C4-2B (cell line): ENCODE measurements at regions not wholly inside any gene's neighbourhood (a gene's known extent, or its start where the extent isn't known, plus 50 kb on each side); places are given as distances from the start of the nearest gene placed in this dataset.

Source experiments
- CTCF ChIP-seq: fragments of 450-650 bp; conservative IDR thresholded peaks from 2 replicates; pipeline ENCODE4 v1.5.1; 2017; ENCODE audit warnings: mild to moderate bottlenecking
- ZFX ChIP-seq: fragments of 450-650 bp; IDR thresholded peaks from 2 replicates; pipeline ENCODE4 v1.6.1; 2017

GRCh38 chrX:128884430-128884829 is 638.9 kb downstream of the SMARCA1 start:
- TF ChIP-seq CTCF (no peak), ZFX (no peak)
